Erythroblast (primary cell): ENCODE measurements at regions not wholly inside any gene's neighbourhood (a gene's known extent, or its start where the extent isn't known, plus 50 kb on each side); places are given as distances from the start of the nearest gene placed in this dataset.

Experiments used
- GATA1 ChIP-seq: IDR thresholded peaks from 2 replicates; pipeline ENCODE4 v1.6.1; 2011; ENCODE audit warnings: low read depth, mild to moderate bottlenecking, control low read depth, low read length, moderate library complexity
- POLR2A ChIP-seq: IDR thresholded peaks from 2 replicates; pipeline ENCODE4 v1.6.1; 2011; ENCODE audit warnings: mild to moderate bottlenecking, low read length

- TF ChIP-seq POLR2A (no peak), GATA1 (no peak)
Measured at GRCh38 chr3:178042376-178042775, 493.9 kb upstream of the KCNMB2 start.
